ENCODE measurements at regions not wholly inside any gene's neighbourhood (a gene's known extent, or its start where the extent isn't known, plus 50 kb on each side); places are given as distances from the start of the nearest gene placed in this dataset.

GRCh38 chr12:63397807-63398206 is 246.8 kb upstream of the AVPR1A start (continued):
- TF ChIP-seq, protein P1, sequence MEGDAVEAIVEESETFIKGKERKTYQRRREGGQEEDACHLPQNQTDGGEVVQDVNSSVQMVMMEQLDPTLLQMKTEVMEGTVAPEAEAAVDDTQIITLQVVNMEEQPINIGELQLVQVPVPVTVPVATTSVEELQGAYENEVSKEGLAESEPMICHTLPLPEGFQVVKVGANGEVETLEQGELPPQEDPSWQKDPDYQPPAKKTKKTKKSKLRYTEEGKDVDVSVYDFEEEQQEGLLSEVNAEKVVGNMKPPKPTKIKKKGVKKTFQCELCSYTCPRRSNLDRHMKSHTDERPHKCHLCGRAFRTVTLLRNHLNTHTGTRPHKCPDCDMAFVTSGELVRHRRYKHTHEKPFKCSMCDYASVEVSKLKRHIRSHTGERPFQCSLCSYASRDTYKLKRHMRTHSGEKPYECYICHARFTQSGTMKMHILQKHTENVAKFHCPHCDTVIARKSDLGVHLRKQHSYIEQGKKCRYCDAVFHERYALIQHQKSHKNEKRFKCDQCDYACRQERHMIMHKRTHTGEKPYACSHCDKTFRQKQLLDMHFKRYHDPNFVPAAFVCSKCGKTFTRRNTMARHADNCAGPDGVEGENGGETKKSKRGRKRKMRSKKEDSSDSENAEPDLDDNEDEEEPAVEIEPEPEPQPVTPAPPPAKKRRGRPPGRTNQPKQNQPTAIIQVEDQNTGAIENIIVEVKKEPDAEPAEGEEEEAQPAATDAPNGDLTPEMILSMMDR (IDR thresholded peaks at IDR 0.05): no peak
- TF ChIP-seq MLX (CRISPR knock-in tag; IDR thresholded peaks at IDR 0.05) (no peak), HMGXB4 (CRISPR knock-in tag; IDR thresholded peaks at IDR 0.05) (no peak), GRHL2 (CRISPR knock-in tag; IDR thresholded peaks at IDR 0.05; ENCODE audit: insufficient replicate concordance, severe bottlenecking) (no peak), ZNF396 (CRISPR knock-in tag; IDR thresholded peaks at IDR 0.05; ENCODE audit: borderline replicate concordance) (no peak), OVOL2 (CRISPR knock-in tag; IDR thresholded peaks at IDR 0.05; ENCODE audit: borderline replicate concordance) (no peak), ATF3 (CRISPR knock-in tag; conservative IDR thresholded peaks at IDR 0.05) (no peak), NFE2L1 (CRISPR knock-in tag; IDR thresholded peaks at IDR 0.05) (no peak)
- TF ChIP-seq, protein P2, sequence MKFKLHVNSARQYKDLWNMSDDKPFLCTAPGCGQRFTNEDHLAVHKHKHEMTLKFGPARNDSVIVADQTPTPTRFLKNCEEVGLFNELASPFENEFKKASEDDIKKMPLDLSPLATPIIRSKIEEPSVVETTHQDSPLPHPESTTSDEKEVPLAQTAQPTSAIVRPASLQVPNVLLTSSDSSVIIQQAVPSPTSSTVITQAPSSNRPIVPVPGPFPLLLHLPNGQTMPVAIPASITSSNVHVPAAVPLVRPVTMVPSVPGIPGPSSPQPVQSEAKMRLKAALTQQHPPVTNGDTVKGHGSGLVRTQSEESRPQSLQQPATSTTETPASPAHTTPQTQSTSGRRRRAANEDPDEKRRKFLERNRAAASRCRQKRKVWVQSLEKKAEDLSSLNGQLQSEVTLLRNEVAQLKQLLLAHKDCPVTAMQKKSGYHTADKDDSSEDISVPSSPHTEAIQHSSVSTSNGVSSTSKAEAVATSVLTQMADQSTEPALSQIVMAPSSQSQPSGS (CRISPR knock-in tag; IDR thresholded peaks at IDR 0.05; ENCODE audit: borderline replicate concordance, low read depth): no peak

DNA sequence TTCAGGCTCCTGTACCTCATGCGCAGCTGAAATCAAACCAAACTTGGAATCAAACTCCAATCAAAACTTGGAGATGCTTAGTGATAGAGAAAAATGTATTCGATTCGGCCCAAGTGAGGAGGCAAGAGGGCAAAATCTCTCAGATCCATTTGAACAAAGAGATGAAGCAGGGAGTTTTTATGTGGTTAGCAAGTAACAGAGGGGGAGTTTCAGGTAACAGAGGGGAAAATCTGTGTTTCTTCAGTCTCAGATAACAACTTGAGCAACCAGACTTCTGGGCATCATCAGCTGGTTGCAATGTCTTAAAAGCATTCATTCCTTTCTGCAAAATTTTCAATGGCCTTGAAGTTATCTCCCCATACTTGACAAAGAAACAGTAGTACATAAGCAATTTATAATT is 245.1 kb upstream of the AVPR1A start:
- peaks cover 3% of the 10 kb centered on the region; the same call in 1 of the 2 replicates for H3K4me1 Mint-ChIP-seq
- POLR2A ChIA-PET: no interaction called here
- ATAC-seq (no peak), DNase-seq (ENCODE audit: low spot score) (no peak)
- TF ChIP-seq NFATC4 (CRISPR knock-in tag; IDR thresholded peaks at IDR 0.05): no peak
- TF ChIP-seq GABPB1 (CRISPR knock-in tag; IDR thresholded peaks at IDR 0.05): no peak
- no peak for TF ChIP-seq HMGXB4 (CRISPR knock-in tag; IDR thresholded peaks at IDR 0.05)
- TF ChIP-seq ZNF263 (CRISPR knock-in tag; IDR thresholded peaks at IDR 0.05; ENCODE audit: low read depth): no peak
- H3K27me3 Mint-ChIP-seq (ENCODE audit: low read depth): no peaks in the 10 kb centered on the region
- H3K9me3 Mint-ChIP-seq: peaks cover 11% of the 10 kb centered on the region
- H3K27ac Mint-ChIP-seq: no peak overlapping the region
- no peak overlapping the region for H3K4me3 Mint-ChIP-seq
- CTCF ChIA-PET: no interaction called here
- peaks cover 6% of the 10 kb centered on the region; the same call in 1 of the 2 replicates for H3K36me3 Mint-ChIP-seq

- H3K4me1 Mint-ChIP-seq: peaks cover 12% of the 10 kb centered on the region
- CTCF ChIA-PET: no interaction called here
- H3K9me3 Mint-ChIP-seq: peaks cover 11% of the 10 kb centered on the region
- no peak for TF ChIP-seq HMGA2 (CRISPR knock-in tag; IDR thresholded peaks at IDR 0.05)
- H3K27me3 Mint-ChIP-seq (ENCODE audit: low read depth): no peaks in the 10 kb centered on the region
- H3K4me3 Mint-ChIP-seq: no peak overlapping the region
- POLR2A ChIA-PET: no interaction called here
- no peak overlapping the region for H3K27ac Mint-ChIP-seq
- no peak for ATAC-seq
- no peak for DNase-seq (ENCODE audit: low spot score)
- H3K36me3 Mint-ChIP-seq: peaks cover 6% of the 10 kb centered on the region; the same call in 1 of the 2 replicates
Measured at GRCh38 chr12:63394983-63395382, 244.0 kb upstream of the AVPR1A start.

All from WTC11 (cell line).